Prostate gland (tissue), 2 donors: ENCODE measurements at regions not wholly inside any gene's neighbourhood (a gene's known extent, or its start where the extent isn't known, plus 50 kb on each side); places are given as distances from the start of the nearest gene placed in this dataset.

ENCODE experiments used
- DNase-seq: peaks from one replicate; pipeline ENCODE4 v3.0.0-alpha.2; 2019; ENCODE audit warnings: low spot score
- H3K27ac ChIP-seq, 2 donors: fragments of 200-600 bp; sonication (generic); 2 replicates each; pipeline ENCODE4 v1.5.1; 2017 to 2019
- H3K27me3 ChIP-seq: fragments of 200-600 bp; sonication (generic); replicated peaks from 2 replicates; pipeline ENCODE4 v1.5.1; 2019; ENCODE audit not compliant: insufficient read depth
- H3K36me3 ChIP-seq, 2 donors: fragments of 200-600 bp; sonication (generic); 1 replicate in 1 of 2; 2 replicates in 1 of 2; pipeline versions ENCODE4 v1.5.1 to v1.8.1; 2017 to 2019
- H3K4me1 ChIP-seq: fragments of 200-600 bp; sonication (generic); replicated peaks from 2 replicates; pipeline ENCODE4 v1.5.1; 2019
- H3K4me3 ChIP-seq, 2 donors: fragments of 200-600 bp; sonication (generic); 2 replicates each; pipeline ENCODE4 v1.5.1; 2017 to 2019
- H3K9me3 ChIP-seq: fragments of 200-600 bp; sonication (generic); 2 replicates; pipeline ENCODE4 v1.5.1; 2017
- POLR2A ChIP-seq: fragments of 450-650 bp; IDR thresholded peaks from one replicate; pipeline ENCODE4 v1.6.1; 2016; ENCODE audit warnings: antibody characterized with exemption, mild to moderate bottlenecking
- POLR2AphosphoS5 ChIP-seq: sonication (generic); formaldehyde crosslinking; IDR thresholded peaks from one replicate; pipeline ENCODE4 v1.6.1; 2017; ENCODE audit warnings: antibody characterized with exemption
- WGBS: methylation state at CpG from one replicate; pipeline ENCODE4 v1.1.5; 2018; 5-methylcytosine and 5-hydroxymethylcytosine counted together
- intact Hi-C: fragments of 100-400 bp; cut with DNase I; formaldehyde crosslinking; loops from one replicate; pipeline ENCODE4 v1.14.2; 2022
- TF ChIP-seq, protein P1 (sequence below), 4 experiments: fragments of 200-600 bp in 2 of 4; fragments of 450-650 bp in 2 of 4; sonication (generic) in 2 of 4; IDR thresholded peaks; 1 replicate in 3 of 4; 2 replicates in 1 of 4; pipeline ENCODE4 v1.5.1; 2016 to 2019; ENCODE audit warnings: antibody characterized with exemption in 4 of 4, mild to moderate bottlenecking in 2 of 4, moderate library complexity in 2 of 4

DNA sequence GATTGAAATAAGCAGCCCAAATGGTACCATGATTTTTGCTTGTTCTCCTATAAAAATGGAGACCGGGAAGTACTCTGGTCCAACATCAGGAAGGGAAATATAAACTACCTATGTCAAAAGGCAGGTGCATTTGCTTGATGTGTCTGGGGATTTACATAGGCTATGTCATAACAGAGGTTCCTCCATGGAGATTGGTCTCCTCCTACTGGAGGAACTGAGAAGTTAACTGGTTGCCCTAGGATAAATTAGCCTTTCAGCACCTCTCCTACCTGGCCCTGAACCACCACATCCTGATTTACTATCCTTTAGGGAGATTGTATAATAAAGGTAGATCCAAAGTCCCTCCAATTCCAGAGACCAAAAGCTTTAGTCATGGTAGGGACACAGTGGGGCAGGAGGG, 1109.3 kb upstream of the B3GALT2 start:
- intact Hi-C loops: loop anchor here (10.0 kb wide), 1 partner anchor 1111 kb away; the partner anchor contains the start of gene B3GALT2
- WGBS: 70% methylated on average over 1 of the region's 1 CpG
- Histone ChIP-seq H3K27ac (no peak overlapping the region), H3K4me3 (no peak overlapping the region), H3K27me3 (no peaks in the 10 kb centered on the region), H3K4me1 (no peaks in the 10 kb centered on the region), H3K9me3 (no peaks in the 10 kb centered on the region), H3K36me3 (no peaks in the 10 kb centered on the region)
- no peak for DNase-seq
- no peak for TF ChIP-seq POLR2AphosphoS5
- TF ChIP-seq, protein P1, sequence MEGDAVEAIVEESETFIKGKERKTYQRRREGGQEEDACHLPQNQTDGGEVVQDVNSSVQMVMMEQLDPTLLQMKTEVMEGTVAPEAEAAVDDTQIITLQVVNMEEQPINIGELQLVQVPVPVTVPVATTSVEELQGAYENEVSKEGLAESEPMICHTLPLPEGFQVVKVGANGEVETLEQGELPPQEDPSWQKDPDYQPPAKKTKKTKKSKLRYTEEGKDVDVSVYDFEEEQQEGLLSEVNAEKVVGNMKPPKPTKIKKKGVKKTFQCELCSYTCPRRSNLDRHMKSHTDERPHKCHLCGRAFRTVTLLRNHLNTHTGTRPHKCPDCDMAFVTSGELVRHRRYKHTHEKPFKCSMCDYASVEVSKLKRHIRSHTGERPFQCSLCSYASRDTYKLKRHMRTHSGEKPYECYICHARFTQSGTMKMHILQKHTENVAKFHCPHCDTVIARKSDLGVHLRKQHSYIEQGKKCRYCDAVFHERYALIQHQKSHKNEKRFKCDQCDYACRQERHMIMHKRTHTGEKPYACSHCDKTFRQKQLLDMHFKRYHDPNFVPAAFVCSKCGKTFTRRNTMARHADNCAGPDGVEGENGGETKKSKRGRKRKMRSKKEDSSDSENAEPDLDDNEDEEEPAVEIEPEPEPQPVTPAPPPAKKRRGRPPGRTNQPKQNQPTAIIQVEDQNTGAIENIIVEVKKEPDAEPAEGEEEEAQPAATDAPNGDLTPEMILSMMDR (IDR thresholded peaks at IDR 0.05): peak in 3 of 4 experiments; percentile 24 to 45 (median 27)

DNA sequence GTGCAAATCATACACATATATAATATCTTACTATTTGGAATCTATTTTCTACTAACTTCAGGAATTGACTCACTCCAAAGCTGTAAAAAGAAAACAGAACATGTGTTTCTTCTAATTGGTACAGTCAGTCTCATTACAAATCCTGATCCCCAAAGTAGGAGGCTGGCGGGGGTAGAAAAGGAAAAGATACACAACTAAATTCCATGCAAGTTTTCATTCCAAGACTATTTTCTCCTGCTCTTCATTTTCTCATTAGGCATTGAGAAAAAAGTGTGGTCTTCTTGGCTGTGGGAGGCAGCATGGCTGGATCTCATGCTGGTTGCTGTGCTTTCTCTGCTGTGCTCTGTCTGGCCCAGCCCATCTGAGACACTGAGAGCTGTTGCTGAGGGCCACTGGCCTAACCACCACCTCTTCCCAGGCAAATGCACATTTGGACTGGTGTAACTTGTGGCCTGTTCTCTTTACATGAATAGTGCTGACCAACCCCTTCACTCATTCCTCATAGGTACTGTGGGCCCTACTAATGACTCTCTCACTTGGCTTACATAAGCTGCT, 1107.5 kb upstream of the B3GALT2 start:
- WGBS: 87% methylated on average over 1 of the region's 1 CpG

DNA sequence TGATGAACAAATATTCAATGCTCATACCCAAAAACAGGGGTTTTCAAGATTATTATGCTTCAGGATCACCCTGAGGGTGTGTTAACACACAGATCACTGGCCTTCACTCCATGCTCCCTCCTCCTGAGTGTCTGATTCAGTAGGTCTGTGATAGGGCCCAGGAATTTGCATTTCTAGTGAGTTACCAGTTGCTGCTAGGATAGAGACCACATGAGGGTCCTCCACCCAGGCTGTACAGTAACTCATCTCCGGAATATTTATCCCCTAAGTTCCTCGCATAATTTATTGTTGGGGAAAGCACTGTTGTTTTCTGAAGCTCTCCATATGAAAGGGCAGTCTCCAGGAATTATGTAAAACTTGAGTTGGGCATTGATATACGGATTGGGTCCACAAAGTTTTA, 1106.6 kb upstream of the B3GALT2 start:
- DNase-seq: no peak
- H3K4me1 ChIP-seq: no peaks in the 10 kb centered on the region
- intact Hi-C loops: loop anchor here (10.0 kb wide), 1 partner anchor 1108 kb away; the partner anchor contains the start of gene B3GALT2
- H3K27ac ChIP-seq: no peak overlapping the region
- no peak for TF ChIP-seq POLR2AphosphoS5
- TF ChIP-seq POLR2A: no peak
- TF ChIP-seq, protein P1 (IDR thresholded peaks at IDR 0.05): no peak
- H3K4me3 ChIP-seq: no peak overlapping the region
- H3K27me3 ChIP-seq: no peaks in the 10 kb centered on the region
- WGBS: 75% methylated on average over 3 of the region's 3 CpGs
- no peaks in the 10 kb centered on the region for H3K9me3 ChIP-seq
- no peaks in the 10 kb centered on the region for H3K36me3 ChIP-seq

More for the DNA sequence above, 1107.5 kb upstream of the B3GALT2 start:
- Histone ChIP-seq H3K36me3 (no peaks in the 10 kb centered on the region), H3K4me1 (no peaks in the 10 kb centered on the region), H3K4me3 (no peak overlapping the region), H3K27ac (no peak overlapping the region), H3K9me3 (no peaks in the 10 kb centered on the region), H3K27me3 (no peaks in the 10 kb centered on the region)
- intact Hi-C loops: loop anchor here (10.0 kb wide), 1 partner anchor 1109 kb away; the partner anchor contains the start of gene B3GALT2
- no peak for DNase-seq
- TF ChIP-seq POLR2A (no peak), POLR2AphosphoS5 (no peak)
- TF ChIP-seq, protein P1 (IDR thresholded peaks at IDR 0.05): no peak

DNA sequence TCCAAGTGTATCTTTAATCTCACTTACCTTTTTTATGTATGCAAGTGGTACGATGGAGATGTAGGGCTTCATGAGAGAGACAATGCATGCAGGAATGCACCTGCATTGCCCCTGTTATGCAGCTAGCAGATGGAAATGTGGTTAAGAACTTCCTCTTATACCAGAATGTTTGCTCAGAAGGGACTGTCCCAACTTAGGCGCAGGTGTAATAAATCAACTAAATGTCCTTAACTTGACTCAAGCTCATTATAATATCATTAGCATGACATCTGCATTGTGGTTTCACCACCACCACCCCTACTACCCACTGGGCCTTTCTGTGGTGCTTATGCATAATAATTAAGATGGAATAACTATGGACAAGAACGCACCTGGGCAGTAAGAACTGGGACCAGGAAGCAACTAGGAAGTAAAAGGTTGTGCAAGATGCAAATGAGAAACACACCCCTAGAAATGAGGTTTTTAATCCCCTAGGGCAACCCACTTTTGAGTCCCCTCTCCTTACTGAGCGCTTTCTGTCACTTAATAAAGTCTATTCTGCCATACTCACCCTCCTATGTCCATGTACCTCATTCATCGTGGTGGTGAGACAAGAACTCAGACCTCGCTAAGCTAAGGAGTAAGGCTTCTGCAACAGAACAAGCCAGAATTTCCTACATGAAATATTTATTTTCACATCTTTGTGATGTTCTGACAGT, 1103.3 kb upstream of the B3GALT2 start:
- no peaks in the 10 kb centered on the region for H3K27me3 ChIP-seq
- H3K36me3 ChIP-seq: no peaks in the 10 kb centered on the region
- TF ChIP-seq, protein P1 (IDR thresholded peaks at IDR 0.05): no peak
- TF ChIP-seq POLR2A (no peak), POLR2AphosphoS5 (no peak)
- H3K4me1 ChIP-seq: no peaks in the 10 kb centered on the region
- H3K9me3 ChIP-seq: no peaks in the 10 kb centered on the region
- WGBS: 80% methylated on average over 6 of the region's 6 CpGs
- no peak overlapping the region for H3K27ac ChIP-seq
- intact Hi-C loops: loop anchor here (10.0 kb wide), 1 partner anchor 1105 kb away; the partner anchor contains the start of gene B3GALT2
- DNase-seq: no peak
- no peak overlapping the region for H3K4me3 ChIP-seq

DNA sequence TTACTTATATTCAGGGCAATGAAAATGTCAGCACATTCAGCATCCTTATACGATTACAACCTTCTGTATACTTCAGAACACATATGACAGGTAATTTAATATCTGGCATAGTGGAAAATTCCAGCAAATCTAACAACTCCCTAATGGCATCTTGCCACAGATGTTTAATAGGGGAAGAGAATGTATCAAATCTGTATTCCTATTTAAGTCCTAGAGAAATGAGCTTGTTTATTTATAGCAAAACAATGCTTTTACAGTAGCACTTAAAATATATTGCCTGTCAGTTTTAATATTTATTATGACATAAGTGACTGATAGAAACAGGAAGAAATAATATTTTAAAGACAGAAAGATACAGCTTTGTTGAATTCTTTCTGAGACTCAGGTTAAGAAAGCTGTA, 1101.8 kb upstream of the B3GALT2 start:
- Histone ChIP-seq H3K4me1 (no peaks in the 10 kb centered on the region), H3K4me3 (no peak overlapping the region), H3K27me3 (no peaks in the 10 kb centered on the region), H3K9me3 (no peaks in the 10 kb centered on the region), H3K36me3 (no peaks in the 10 kb centered on the region), H3K27ac (no peak overlapping the region)
- DNase-seq: no peak
- intact Hi-C loops: no loop called here
- TF ChIP-seq, protein P1 (IDR thresholded peaks at IDR 0.05): no peak
- no peak for TF ChIP-seq POLR2A
- no peak for TF ChIP-seq POLR2AphosphoS5
- WGBS: 51% methylated on average over 1 of the region's 1 CpG
